Stomach smooth muscle (tissue), 2 donors: ENCODE measurements at regions not wholly inside any gene's neighbourhood (a gene's known extent, or its start where the extent isn't known, plus 50 kb on each side); places are given as distances from the start of the nearest gene placed in this dataset.

Experiments used
- H3K27ac ChIP-seq: one replicate; pipeline ENCODE4 v1.7.0; 2013; ENCODE audit warnings: mild to moderate bottlenecking, low read length, inconsistent platforms
- H3K27me3 ChIP-seq, 2 donors: one replicate each; pipeline ENCODE4 v1.7.0; 2013; ENCODE audit warnings: low read length in 2 of 2; ENCODE audit not compliant: insufficient read depth in 2 of 2, control insufficient read depth in 1 of 2
- H3K36me3 ChIP-seq, 2 donors: one replicate each; pipeline ENCODE4 v1.7.0; 2013; ENCODE audit warnings: low read length in 2 of 2; ENCODE audit not compliant: control insufficient read depth in 2 of 2, insufficient read depth in 2 of 2
- H3K4me1 ChIP-seq: one replicate; pipeline ENCODE4 v1.7.0; 2013; ENCODE audit warnings: low read length; ENCODE audit not compliant: control insufficient read depth, insufficient read depth
- H3K4me3 ChIP-seq, 2 donors: one replicate each; pipeline ENCODE4 v1.7.0; 2013; ENCODE audit warnings: low read length in 2 of 2
- H3K9ac ChIP-seq, 2 donors: one replicate each; pipeline ENCODE4 v1.7.0; 2013; ENCODE audit warnings: low read length in 2 of 2, mild to moderate bottlenecking in 1 of 2
- H3K9me3 ChIP-seq, 2 donors: one replicate each; pipeline ENCODE4 v1.7.0; 2013; ENCODE audit warnings: low read length in 2 of 2; ENCODE audit not compliant: control insufficient read depth in 2 of 2
- donor health status: healthy.
- donor health status: Pancreatic carcinoma.

GRCh38 chr14:27211741-27212140, 613.9 kb upstream of the NOVA1 start:
- Histone ChIP-seq H3K36me3 (no peaks in the 10 kb centered on the region), H3K9me3 (no peaks in the 10 kb centered on the region), H3K4me1 (no peaks in the 10 kb centered on the region), H3K27ac (no peak overlapping the region), H3K9ac (no peak overlapping the region), H3K27me3 (no peaks in the 10 kb centered on the region), H3K4me3 (no peak overlapping the region)

- Histone ChIP-seq H3K9me3 (no peaks in the 10 kb centered on the region), H3K36me3 (no peaks in the 10 kb centered on the region), H3K4me1 (no peaks in the 10 kb centered on the region), H3K27ac (no peak overlapping the region), H3K27me3 (no peaks in the 10 kb centered on the region), H3K4me3 (no peak overlapping the region), H3K9ac (no peak overlapping the region)
Observed at GRCh38 chr14:27222671-27223070, 624.8 kb upstream of the NOVA1 start.

GRCh38 chr14:27223906-27224305, 626.1 kb upstream of the NOVA1 start:
- H3K9me3 ChIP-seq, result no peaks in the 10 kb centered on the region
- no peak overlapping the region for H3K4me3 ChIP-seq
- H3K36me3 ChIP-seq, result no peaks in the 10 kb centered on the region
- no peaks in the 10 kb centered on the region for H3K27me3 ChIP-seq
- no peak overlapping the region for H3K9ac ChIP-seq
- no peaks in the 10 kb centered on the region for H3K4me1 ChIP-seq
- H3K27ac ChIP-seq, result no peak overlapping the region

GRCh38 chr14:27228053-27228452, 630.2 kb upstream of the NOVA1 start:
- Histone ChIP-seq H3K9ac (no peak overlapping the region), H3K36me3 (no peaks in the 10 kb centered on the region), H3K9me3 (no peaks in the 10 kb centered on the region), H3K4me3 (no peak overlapping the region), H3K27me3 (no peaks in the 10 kb centered on the region), H3K27ac (no peak overlapping the region), H3K4me1 (no peaks in the 10 kb centered on the region)

GRCh38 chr14:27234331-27234730, 636.5 kb upstream of the NOVA1 start:
- no peaks in the 10 kb centered on the region for H3K4me1 ChIP-seq
- H3K4me3 ChIP-seq, result no peak overlapping the region
- no peak overlapping the region for H3K27ac ChIP-seq
- H3K27me3 ChIP-seq, result no peaks in the 10 kb centered on the region
- H3K36me3 ChIP-seq, result no peaks in the 10 kb centered on the region
- H3K9me3 ChIP-seq, result no peaks in the 10 kb centered on the region
- no peak overlapping the region for H3K9ac ChIP-seq

GRCh38 chr14:27236601-27237000, 638.8 kb upstream of the NOVA1 start:
- no peaks in the 10 kb centered on the region for H3K36me3 ChIP-seq

GRCh38 chr14:27242874-27243273, 645.0 kb upstream of the NOVA1 start:
- no peak overlapping the region for H3K27ac ChIP-seq
- no peaks in the 10 kb centered on the region for H3K4me1 ChIP-seq
- no peaks in the 10 kb centered on the region for H3K36me3 ChIP-seq
- no peaks in the 10 kb centered on the region for H3K27me3 ChIP-seq
- no peak overlapping the region for H3K9ac ChIP-seq
- no peaks in the 10 kb centered on the region for H3K9me3 ChIP-seq
- no peak overlapping the region for H3K4me3 ChIP-seq

More at GRCh38 chr14:27236601-27237000, 638.8 kb upstream of the NOVA1 start:
- no peak overlapping the region for H3K9ac ChIP-seq
- no peaks in the 10 kb centered on the region for H3K4me1 ChIP-seq
- no peaks in the 10 kb centered on the region for H3K27me3 ChIP-seq
- H3K27ac ChIP-seq, result no peak overlapping the region
- H3K9me3 ChIP-seq, result no peaks in the 10 kb centered on the region
- no peak overlapping the region for H3K4me3 ChIP-seq

GRCh38 chr14:27243365-27243764, 645.5 kb upstream of the NOVA1 start:
- Histone ChIP-seq H3K4me3 (no peak overlapping the region), H3K4me1 (no peaks in the 10 kb centered on the region), H3K27ac (no peak overlapping the region), H3K9ac (no peak overlapping the region), H3K9me3 (no peaks in the 10 kb centered on the region), H3K27me3 (no peaks in the 10 kb centered on the region), H3K36me3 (no peaks in the 10 kb centered on the region)

- Histone ChIP-seq H3K27me3 (no peaks in the 10 kb centered on the region), H3K4me1 (no peaks in the 10 kb centered on the region), H3K4me3 (no peak overlapping the region), H3K27ac (no peak overlapping the region), H3K9ac (no peak overlapping the region), H3K36me3 (no peaks in the 10 kb centered on the region), H3K9me3 (peaks cover 0 to 2% of the 10 kb centered on the region in 2 donors)
Observed at GRCh38 chr14:27245947-27246346, 648.1 kb upstream of the NOVA1 start.

- no peak overlapping the region for H3K4me3 ChIP-seq
- H3K9me3 ChIP-seq, result no peaks in the 10 kb centered on the region
- H3K27me3 ChIP-seq, result no peaks in the 10 kb centered on the region
- no peak overlapping the region for H3K9ac ChIP-seq
- no peaks in the 10 kb centered on the region for H3K36me3 ChIP-seq
- H3K4me1 ChIP-seq, result no peaks in the 10 kb centered on the region
- no peak overlapping the region for H3K27ac ChIP-seq
Observed at GRCh38 chr14:27253966-27254365, 656.1 kb upstream of the NOVA1 start.

- Histone ChIP-seq H3K9me3 (no peaks in the 10 kb centered on the region), H3K36me3 (no peaks in the 10 kb centered on the region), H3K4me1 (no peaks in the 10 kb centered on the region), H3K9ac (no peak overlapping the region), H3K27ac (no peak overlapping the region), H3K4me3 (no peak overlapping the region), H3K27me3 (no peaks in the 10 kb centered on the region)
Observed at GRCh38 chr14:27256805-27257204, 659.0 kb upstream of the NOVA1 start.
